ENCODE measurements at regions not wholly inside any gene's neighbourhood (a gene's known extent, or its start where the extent isn't known, plus 50 kb on each side); places are given as distances from the start of the nearest gene placed in this dataset.

- H3K27ac ChIP-seq = no peak overlapping the region
- ChIA-PET POLR2A (ENCODE audit: low non-redundant PET) (no interaction called here), CTCF (no interaction called here)
- no peak for DNase-seq (ENCODE audit: low spot score)
- TF ChIP-seq CTCF (conservative IDR thresholded peaks at IDR 0.05; ENCODE audit: low read depth) = no peak
These were observed 402.8 kb downstream of the NXPE2 start for GRCh38 chr11:115080923-115081680.

- ChIA-PET POLR2A (ENCODE audit: low non-redundant PET) (no interaction called here), CTCF (no interaction called here)
- no peak for TF ChIP-seq CTCF (conservative IDR thresholded peaks at IDR 0.05; ENCODE audit: low read depth)
- no peak for DNase-seq (ENCODE audit: low spot score)
- no peak overlapping the region for H3K27ac ChIP-seq
These were observed 403.6 kb downstream of the NXPE2 start for GRCh38 chr11:115081972-115082371.

GRCh38 chr11:115083144-115083806, 404.9 kb downstream of the NXPE2 start:
- CTCF ChIA-PET = interaction anchor here (0.5 kb wide), 1 partner anchor 582 kb away, joined by 3 read pairs; no protein-coding TSS in a partner anchor
- no peak overlapping the region for H3K27ac ChIP-seq
- TF ChIP-seq CTCF (conservative IDR thresholded peaks at IDR 0.05; ENCODE audit: low read depth) = no peak
- DNase-seq (ENCODE audit: low spot score) = no peak
- POLR2A ChIA-PET (ENCODE audit: low non-redundant PET) = no interaction called here

GRCh38 chr11:115084231-115084630, 405.9 kb downstream of the NXPE2 start:
- no peak for TF ChIP-seq CTCF (conservative IDR thresholded peaks at IDR 0.05; ENCODE audit: low read depth)
- CTCF ChIA-PET = no interaction called here
- no peak for DNase-seq (ENCODE audit: low spot score)
- no peak overlapping the region for H3K27ac ChIP-seq
- POLR2A ChIA-PET (ENCODE audit: low non-redundant PET) = no interaction called here

GRCh38 chr11:115085461-115086210, 407.3 kb downstream of the NXPE2 start:
- H3K27ac ChIP-seq = no peak overlapping the region

More at GRCh38 chr11:115085461-115086210, 407.3 kb downstream of the NXPE2 start:
- ChIA-PET CTCF (no interaction called here), POLR2A (ENCODE audit: low non-redundant PET) (no interaction called here)
- TF ChIP-seq CTCF (conservative IDR thresholded peaks at IDR 0.05; ENCODE audit: low read depth) = no peak
- DNase-seq (ENCODE audit: low spot score) = no peak
